NCI-H748 treated with DMSO at 0.1 percent for 48 hours (cell line): ENCODE measurements at regions not wholly inside any gene's neighbourhood (a gene's known extent, or its start where the extent isn't known, plus 50 kb on each side); places are given as distances from the start of the nearest gene placed in this dataset.
"Not testable (repeated sequence)": the region's sequence is repeated elsewhere in the genome, so short reads cannot be mapped to it uniquely, and the experiment has no call there.

ENCODE experiments used
- DNase-seq: peaks from one replicate; lab custom pipeline; 2025; lab: John Stamatoyannopoulos, UW

- DNase-seq, result no peak
These were observed 276.9 kb upstream of the TACR3 start for GRCh38 chr4:103996637-103997036.

- DNase-seq, result peak; percentile 70
These were observed 276.3 kb upstream of the TACR3 start for GRCh38 chr4:103996064-103996463.

GRCh38 chr4:103994059-103994458 lies 274.3 kb upstream of the TACR3 start:
- peak; percentile 6 for DNase-seq

GRCh38 chr4:103982454-103982853 lies 262.7 kb upstream of the TACR3 start:
- DNase-seq, result no peak

GRCh38 chr4:103948244-103949018 lies 228.6 kb upstream of the TACR3 start:
- DNase-seq, result no peak

GRCh38 chr4:103947617-103948016 lies 227.8 kb upstream of the TACR3 start:
- DNase-seq, result no peak

- not testable (repeated sequence) for DNase-seq
These were observed 227.0 kb upstream of the TACR3 start for GRCh38 chr4:103946621-103947268.

- no peak for DNase-seq
These were observed 218.7 kb upstream of the TACR3 start for GRCh38 chr4:103938488-103938887.

GRCh38 chr4:103936653-103937145 lies 216.9 kb upstream of the TACR3 start:
- DNase-seq, result no peak

GRCh38 chr4:103934178-103934789 lies 214.5 kb upstream of the TACR3 start:
- DNase-seq, result peak; percentile 45

- DNase-seq, result no peak
These were observed 208.6 kb upstream of the TACR3 start for GRCh38 chr4:103928370-103928769.

- DNase-seq, result no peak
These were observed 203.8 kb upstream of the TACR3 start for GRCh38 chr4:103923551-103923950.

GRCh38 chr4:103918214-103918613 lies 198.4 kb upstream of the TACR3 start:
- DNase-seq, result no peak

- DNase-seq, result peak; percentile 3
These were observed 195.6 kb upstream of the TACR3 start for GRCh38 chr4:103915224-103915869.

- no peak for DNase-seq
These were observed 187.6 kb upstream of the TACR3 start for GRCh38 chr4:103907414-103907813.

GRCh38 chr4:103904123-103904522 lies 184.3 kb upstream of the TACR3 start:
- DNase-seq, result no peak

- DNase-seq, result no peak
These were observed 182.9 kb upstream of the TACR3 start for GRCh38 chr4:103902730-103903129.

GRCh38 chr4:103895876-103896465 lies 176.2 kb upstream of the TACR3 start:
- DNase-seq, result no peak

GRCh38 chr4:103892586-103892985 lies 172.8 kb upstream of the TACR3 start:
- DNase-seq, result no peak

GRCh38 chr4:103887191-103887590 lies 167.4 kb upstream of the TACR3 start:
- no peak for DNase-seq

GRCh38 chr4:103885152-103885551 lies 165.4 kb upstream of the TACR3 start:
- DNase-seq, result no peak

- no peak for DNase-seq
These were observed 147.5 kb upstream of the TACR3 start for GRCh38 chr4:103867311-103867710.
